ENCODE measurements at regions not wholly inside any gene's neighbourhood (a gene's known extent, or its start where the extent isn't known, plus 50 kb on each side); places are given as distances from the start of the nearest gene placed in this dataset.

- TF ChIP-seq POLR2AphosphoS5 (IDR thresholded peaks at IDR 0.05; ENCODE audit: low read depth, low read length) (no peak), REST (IDR thresholded peaks at IDR 0.05; ENCODE audit: insufficient read depth in 1 of 2, low read depth in 2 of 2, low read length in 1 of 2) (no peak), SIN3A (IDR thresholded peaks at IDR 0.05; ENCODE audit: borderline replicate concordance, insufficient read depth, low read depth, low read length) (no peak), TCF7L2 (IDR thresholded peaks at IDR 0.05; ENCODE audit: low read depth, low read length) (no peak)
- TF ChIP-seq, protein P1, sequence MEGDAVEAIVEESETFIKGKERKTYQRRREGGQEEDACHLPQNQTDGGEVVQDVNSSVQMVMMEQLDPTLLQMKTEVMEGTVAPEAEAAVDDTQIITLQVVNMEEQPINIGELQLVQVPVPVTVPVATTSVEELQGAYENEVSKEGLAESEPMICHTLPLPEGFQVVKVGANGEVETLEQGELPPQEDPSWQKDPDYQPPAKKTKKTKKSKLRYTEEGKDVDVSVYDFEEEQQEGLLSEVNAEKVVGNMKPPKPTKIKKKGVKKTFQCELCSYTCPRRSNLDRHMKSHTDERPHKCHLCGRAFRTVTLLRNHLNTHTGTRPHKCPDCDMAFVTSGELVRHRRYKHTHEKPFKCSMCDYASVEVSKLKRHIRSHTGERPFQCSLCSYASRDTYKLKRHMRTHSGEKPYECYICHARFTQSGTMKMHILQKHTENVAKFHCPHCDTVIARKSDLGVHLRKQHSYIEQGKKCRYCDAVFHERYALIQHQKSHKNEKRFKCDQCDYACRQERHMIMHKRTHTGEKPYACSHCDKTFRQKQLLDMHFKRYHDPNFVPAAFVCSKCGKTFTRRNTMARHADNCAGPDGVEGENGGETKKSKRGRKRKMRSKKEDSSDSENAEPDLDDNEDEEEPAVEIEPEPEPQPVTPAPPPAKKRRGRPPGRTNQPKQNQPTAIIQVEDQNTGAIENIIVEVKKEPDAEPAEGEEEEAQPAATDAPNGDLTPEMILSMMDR (IDR thresholded peaks at IDR 0.05), result no peak
- no peak for DNase-seq (ENCODE audit: low read depth, low spot score)
- Histone ChIP-seq H3K4me1 (ENCODE audit: control insufficient read depth, insufficient read depth, low read length) (no peaks in the 10 kb centered on the region), H3K27ac (ENCODE audit: low read length) (no peak overlapping the region), H3K27me3 (ENCODE audit: control insufficient read depth, insufficient read depth, low read length) (no peaks in the 10 kb centered on the region), H3K4me3 (ENCODE audit: low read depth in 2 of 2, low read length in 2 of 2) (no peak overlapping the region), H3K36me3 (ENCODE audit: control insufficient read depth, insufficient read depth, low read length) (no peaks in the 10 kb centered on the region), H3K9me3 (ENCODE audit: control insufficient read depth, insufficient read depth, low read depth, low read length) (no peaks in the 10 kb centered on the region)
- in situ Hi-C loops (cut with HindIII; ENCODE audit: low pct_unique_long_range_greater_than_20kb, low sequenced_read_pairs), result no loop called here
- ATAC-seq, result no peak
- intact Hi-C loops (cut with micrococcal nuclease; ENCODE audit: unreplicated experiment), result no loop called here
- CTCF ChIA-PET, result no interaction called here
- POLR2A ChIA-PET, result no interaction called here
- no TSS peak for BruUV-seq (replicated peaks)
These were observed 382.5 kb upstream of the SORCS1 start for GRCh38 chr10:107546986-107547385.

- no peak for DNase-seq (ENCODE audit: low read depth, low spot score)
- Histone ChIP-seq H3K27ac (ENCODE audit: low read length) (no peak overlapping the region), H3K27me3 (ENCODE audit: control insufficient read depth, insufficient read depth, low read length) (no peaks in the 10 kb centered on the region), H3K9me3 (ENCODE audit: control insufficient read depth, insufficient read depth, low read depth, low read length) (no peaks in the 10 kb centered on the region), H3K36me3 (ENCODE audit: control insufficient read depth, insufficient read depth, low read length) (no peaks in the 10 kb centered on the region), H3K4me3 (ENCODE audit: low read depth in 2 of 2, low read length in 2 of 2) (no peak overlapping the region), H3K4me1 (ENCODE audit: control insufficient read depth, insufficient read depth, low read length) (no peaks in the 10 kb centered on the region)
- intact Hi-C loops (cut with micrococcal nuclease; ENCODE audit: unreplicated experiment) (no loop called here), in situ Hi-C loops (cut with HindIII; ENCODE audit: low pct_unique_long_range_greater_than_20kb, low sequenced_read_pairs) (no loop called here)
- ATAC-seq, result no peak
- POLR2A ChIA-PET, result no interaction called here
- no peak for TF ChIP-seq TCF7L2 (IDR thresholded peaks at IDR 0.05; ENCODE audit: low read depth, low read length)
- TF ChIP-seq POLR2AphosphoS5 (IDR thresholded peaks at IDR 0.05; ENCODE audit: low read depth, low read length), result no peak
- TF ChIP-seq, protein P1 (IDR thresholded peaks at IDR 0.05), result no peak
- no peak for TF ChIP-seq SIN3A (IDR thresholded peaks at IDR 0.05; ENCODE audit: borderline replicate concordance, insufficient read depth, low read depth, low read length)
- TF ChIP-seq REST (IDR thresholded peaks at IDR 0.05; ENCODE audit: insufficient read depth in 1 of 2, low read depth in 2 of 2, low read length in 1 of 2), result no peak
- CTCF ChIA-PET, result no interaction called here
- no TSS peak for BruUV-seq (replicated peaks)
These were observed 381.8 kb upstream of the SORCS1 start for GRCh38 chr10:107546284-107546683.

Data from Panc1 (cell line).